ENCODE measurements at regions not wholly inside any gene's neighbourhood (a gene's known extent, or its start where the extent isn't known, plus 50 kb on each side); places are given as distances from the start of the nearest gene placed in this dataset.

DNA sequence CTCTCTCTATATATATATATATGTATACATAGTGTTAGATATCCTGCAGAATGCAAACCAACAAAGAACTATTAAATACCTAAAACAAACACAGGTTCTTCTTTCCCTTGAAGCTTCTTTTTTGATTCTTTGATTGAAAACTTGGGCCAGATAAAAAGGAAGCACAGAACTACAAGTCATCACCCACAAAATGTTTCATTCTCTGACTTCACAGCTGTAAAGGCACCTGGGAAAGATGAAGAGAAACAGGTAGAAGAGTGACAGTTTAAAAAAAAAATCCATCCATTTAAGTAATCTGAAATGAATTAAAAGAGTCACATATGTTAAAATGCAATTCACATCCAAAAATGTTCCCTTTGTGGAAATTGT is 90.7 kb upstream of the FNDC3A start:
- TF ChIP-seq, protein P1, sequence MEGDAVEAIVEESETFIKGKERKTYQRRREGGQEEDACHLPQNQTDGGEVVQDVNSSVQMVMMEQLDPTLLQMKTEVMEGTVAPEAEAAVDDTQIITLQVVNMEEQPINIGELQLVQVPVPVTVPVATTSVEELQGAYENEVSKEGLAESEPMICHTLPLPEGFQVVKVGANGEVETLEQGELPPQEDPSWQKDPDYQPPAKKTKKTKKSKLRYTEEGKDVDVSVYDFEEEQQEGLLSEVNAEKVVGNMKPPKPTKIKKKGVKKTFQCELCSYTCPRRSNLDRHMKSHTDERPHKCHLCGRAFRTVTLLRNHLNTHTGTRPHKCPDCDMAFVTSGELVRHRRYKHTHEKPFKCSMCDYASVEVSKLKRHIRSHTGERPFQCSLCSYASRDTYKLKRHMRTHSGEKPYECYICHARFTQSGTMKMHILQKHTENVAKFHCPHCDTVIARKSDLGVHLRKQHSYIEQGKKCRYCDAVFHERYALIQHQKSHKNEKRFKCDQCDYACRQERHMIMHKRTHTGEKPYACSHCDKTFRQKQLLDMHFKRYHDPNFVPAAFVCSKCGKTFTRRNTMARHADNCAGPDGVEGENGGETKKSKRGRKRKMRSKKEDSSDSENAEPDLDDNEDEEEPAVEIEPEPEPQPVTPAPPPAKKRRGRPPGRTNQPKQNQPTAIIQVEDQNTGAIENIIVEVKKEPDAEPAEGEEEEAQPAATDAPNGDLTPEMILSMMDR (IDR thresholded peaks at IDR 0.05) = no peak
- Histone ChIP-seq H3K36me3 (ENCODE audit: insufficient read depth, low read length) (no peaks in the 10 kb centered on the region), H3K27me3 (ENCODE audit: control insufficient read depth in 1 of 2, insufficient read depth in 2 of 2, low read length in 2 of 2) (no peaks in the 10 kb centered on the region), H3K4me1 (ENCODE audit: insufficient read depth, low read length) (peaks cover 4% of the 10 kb centered on the region), H3K4me3 (ENCODE audit: low read length) (no peak overlapping the region), H3K9me3 (ENCODE audit: control insufficient read depth in 1 of 2, insufficient read depth in 1 of 2, low read length in 2 of 2) (no peaks in the 10 kb centered on the region), H3K27ac (ENCODE audit: low read depth in 1 of 2, low read length in 2 of 2) (no peak overlapping the region)
- Mint-ChIP-seq H3K4me3 (no peak overlapping the region), H3K27ac (no peak overlapping the region), H3K4me1 (ENCODE audit: low read depth) (peaks cover 23% of the 10 kb centered on the region), H3K27me3 (no peaks in the 10 kb centered on the region), H3K36me3 (ENCODE audit: low read depth) (no peaks in the 10 kb centered on the region), H3K9me3 (no peaks in the 10 kb centered on the region)
- ChIA-PET POLR2A (no interaction called here), CTCF (no interaction called here)
- DNase-seq = no peak
- ATAC-seq (ENCODE audit: poor library complexity) = no peak
- intact Hi-C loops (cut with DNase I, micrococcal nuclease) = no loop called here

DNA sequence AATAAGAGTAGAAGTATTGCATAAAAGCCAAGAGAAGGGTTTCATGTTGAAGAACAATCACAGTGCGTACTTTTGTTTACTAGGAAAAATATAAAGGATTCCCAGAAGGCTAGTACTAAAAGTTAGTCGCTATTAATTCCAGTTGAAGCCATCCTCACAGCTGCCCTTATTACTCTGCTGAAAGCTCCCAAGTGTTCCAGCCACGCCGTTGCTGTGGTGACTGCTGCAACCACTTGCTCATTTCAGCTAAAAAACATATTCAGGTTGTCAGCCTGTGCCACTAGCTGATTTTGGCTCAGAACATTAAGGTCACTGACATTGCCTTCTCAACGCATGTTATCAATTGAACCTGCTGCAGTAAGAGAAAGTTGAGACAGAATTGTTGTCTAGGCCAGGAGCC is 87.1 kb upstream of the FNDC3A start:
- intact Hi-C loops (cut with DNase I, micrococcal nuclease) = no loop called here
- Mint-ChIP-seq H3K4me1 (ENCODE audit: low read depth) (peaks cover 21% of the 10 kb centered on the region), H3K27me3 (no peaks in the 10 kb centered on the region), H3K36me3 (ENCODE audit: low read depth) (no peaks in the 10 kb centered on the region), H3K4me3 (no peak overlapping the region), H3K27ac (no peak overlapping the region), H3K9me3 (no peaks in the 10 kb centered on the region)
- no peaks in the 10 kb centered on the region for H3K36me3 ChIP-seq (ENCODE audit: insufficient read depth, low read length)
- no peaks in the 10 kb centered on the region for H3K27me3 ChIP-seq (ENCODE audit: control insufficient read depth in 1 of 2, insufficient read depth in 2 of 2, low read length in 2 of 2)
- POLR2A ChIA-PET = no interaction called here
- no peaks in the 10 kb centered on the region for H3K9me3 ChIP-seq (ENCODE audit: control insufficient read depth in 1 of 2, insufficient read depth in 1 of 2, low read length in 2 of 2)
- no peak overlapping the region for H3K4me3 ChIP-seq (ENCODE audit: low read length)
- peaks cover 4% of the 10 kb centered on the region for H3K4me1 ChIP-seq (ENCODE audit: insufficient read depth, low read length)
- ATAC-seq (ENCODE audit: poor library complexity) = no peak
- CTCF ChIA-PET = no interaction called here
- DNase-seq = no peak
- no peak overlapping the region for H3K27ac ChIP-seq (ENCODE audit: low read depth in 1 of 2, low read length in 2 of 2)
- TF ChIP-seq, protein P1 (IDR thresholded peaks at IDR 0.05) = no peak

DNA sequence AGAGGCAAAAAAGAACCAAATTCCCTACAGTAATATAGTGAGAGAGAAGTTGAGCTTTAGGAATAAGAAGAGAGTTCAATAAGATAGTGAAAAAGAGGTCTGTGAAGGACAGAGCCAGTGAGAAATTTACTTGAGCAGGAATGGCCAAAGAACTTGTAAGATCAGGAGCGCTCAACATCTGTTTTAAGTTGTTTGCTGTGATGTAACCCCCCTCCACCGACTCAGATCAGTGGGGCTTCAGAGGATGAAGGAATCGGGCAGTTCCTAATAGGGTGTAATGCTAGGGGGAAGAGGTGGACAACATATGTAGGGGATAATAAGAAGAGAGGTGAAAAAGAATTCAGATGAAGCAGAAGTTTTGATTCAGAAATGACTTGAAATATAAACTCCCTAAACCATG is 85.3 kb upstream of the FNDC3A start:
- intact Hi-C loops (cut with DNase I, micrococcal nuclease) = no loop called here
- H3K36me3 Mint-ChIP-seq (ENCODE audit: low read depth) = no peaks in the 10 kb centered on the region
- POLR2A ChIA-PET = no interaction called here

More for the DNA sequence above, 85.3 kb upstream of the FNDC3A start:
- H3K4me3 ChIP-seq (ENCODE audit: low read length) = no peak overlapping the region
- H3K36me3 ChIP-seq (ENCODE audit: insufficient read depth, low read length) = no peaks in the 10 kb centered on the region
- TF ChIP-seq, protein P1 (IDR thresholded peaks at IDR 0.05) = no peak
- ATAC-seq (ENCODE audit: poor library complexity) (no peak), DNase-seq (no peak)
- no peak overlapping the region for H3K27ac ChIP-seq (ENCODE audit: low read depth in 1 of 2, low read length in 2 of 2)
- Mint-ChIP-seq H3K27me3 (no peaks in the 10 kb centered on the region), H3K27ac (no peak overlapping the region), H3K9me3 (no peaks in the 10 kb centered on the region), H3K4me3 (no peak overlapping the region), H3K4me1 (ENCODE audit: low read depth) (peaks cover 5% of the 10 kb centered on the region)
- peaks cover 3% of the 10 kb centered on the region for H3K4me1 ChIP-seq (ENCODE audit: insufficient read depth, low read length)
- CTCF ChIA-PET = interaction anchor here (0.5 kb wide), 1 partner anchor 11 kb away, joined by 4 read pairs; no protein-coding TSS in a partner anchor
- H3K27me3 ChIP-seq (ENCODE audit: control insufficient read depth in 1 of 2, insufficient read depth in 2 of 2, low read length in 2 of 2) = no peaks in the 10 kb centered on the region
- no peaks in the 10 kb centered on the region for H3K9me3 ChIP-seq (ENCODE audit: control insufficient read depth in 1 of 2, insufficient read depth in 1 of 2, low read length in 2 of 2)

Data from CD4-positive, alpha-beta T cell (primary cell).